NCI-H69 (cell line): ENCODE measurements at regions not wholly inside any gene's neighbourhood (a gene's known extent, or its start where the extent isn't known, plus 50 kb on each side); places are given as distances from the start of the nearest gene placed in this dataset.

Experiments
- DNase-seq: peaks from one replicate; lab custom pipeline; 2025; lab: John Stamatoyannopoulos, UW

- DNase-seq, result no peak
Observed at GRCh38 chrX:69365349-69365748, 138.8 kb upstream of the NALF2 start.

- DNase-seq, result peak; percentile 22
Observed at GRCh38 chrX:69362856-69363255, 141.3 kb upstream of the NALF2 start.

GRCh38 chrX:69362354-69362753 is 141.8 kb upstream of the NALF2 start:
- DNase-seq, result no peak

GRCh38 chrX:69361311-69361845 is 142.7 kb upstream of the NALF2 start:
- DNase-seq, result no peak

- DNase-seq, result peak; percentile 27
Observed at GRCh38 chrX:69357317-69357716, 146.8 kb upstream of the NALF2 start.

GRCh38 chrX:69324851-69325250 is 159.6 kb upstream of the PJA1 start:
- DNase-seq, result peak; percentile 45

- DNase-seq, result peak; percentile 96
Observed at GRCh38 chrX:69323786-69324720, 158.8 kb upstream of the PJA1 start.

- no peak for DNase-seq
Observed at GRCh38 chrX:69321789-69322188, 156.5 kb upstream of the PJA1 start.

GRCh38 chrX:69321006-69321655 is 155.9 kb upstream of the PJA1 start:
- no peak for DNase-seq

GRCh38 chrX:69320116-69320515 is 154.9 kb upstream of the PJA1 start:
- DNase-seq, result peak; percentile 52

GRCh38 chrX:69319376-69319775 is 154.1 kb upstream of the PJA1 start:
- DNase-seq, result no peak

- DNase-seq, result peak; percentile 15
Observed at GRCh38 chrX:69318651-69319340, 153.5 kb upstream of the PJA1 start.

GRCh38 chrX:69317721-69318120 is 152.5 kb upstream of the PJA1 start:
- peak; percentile 34 for DNase-seq

- peak; percentile 89 for DNase-seq
Observed at GRCh38 chrX:69314436-69315348, 149.4 kb upstream of the PJA1 start.

GRCh38 chrX:69313617-69314290 is 148.5 kb upstream of the PJA1 start:
- DNase-seq, result peak; percentile 61

- no peak for DNase-seq
Observed at GRCh38 chrX:69311936-69312670, 146.8 kb upstream of the PJA1 start.

- peak; percentile 96 for DNase-seq
Observed at GRCh38 chrX:69309074-69309792, 144.0 kb upstream of the PJA1 start.

GRCh38 chrX:69307756-69308155 is 142.5 kb upstream of the PJA1 start:
- peak; percentile 54 for DNase-seq

GRCh38 chrX:69307029-69307428 is 141.8 kb upstream of the PJA1 start:
- DNase-seq, result no peak
